ENCODE measurements at regions not wholly inside any gene's neighbourhood (a gene's known extent, or its start where the extent isn't known, plus 50 kb on each side); places are given as distances from the start of the nearest gene placed in this dataset.

Small RNAs in the stretch of these regions (small RNA-seq; reads per million reads assigned to genes)
- gene AC107983.1: 0 reads per million in 6 experiments

Measured in A549 (cell line).